ENCODE measurements at regions not wholly inside any gene's neighbourhood (a gene's known extent, or its start where the extent isn't known, plus 50 kb on each side); places are given as distances from the start of the nearest gene placed in this dataset.

GRCh38 chr15:37586011-37586583 is 348.3 kb upstream of the TMCO5A start:
- DNase-seq: no peak

GRCh38 chr15:37586976-37587375 is 347.5 kb upstream of the TMCO5A start:
- no peak for DNase-seq

- DNase-seq: no peak
Observed at GRCh38 chr15:37594417-37594816, 340.0 kb upstream of the TMCO5A start.

- DNase-seq: no peak
Observed at GRCh38 chr15:37595426-37595970, 338.9 kb upstream of the TMCO5A start.

GRCh38 chr15:37599156-37599555 is 335.3 kb upstream of the TMCO5A start:
- DNase-seq: no peak

GRCh38 chr15:37616215-37616614 is 318.2 kb upstream of the TMCO5A start:
- no peak for DNase-seq

- DNase-seq: no peak
Observed at GRCh38 chr15:37618353-37618752, 316.1 kb upstream of the TMCO5A start.

GRCh38 chr15:37619358-37620042 is 314.9 kb upstream of the TMCO5A start:
- no peak for DNase-seq

- no peak for DNase-seq
Observed at GRCh38 chr15:37625576-37625975, 308.9 kb upstream of the TMCO5A start.

GRCh38 chr15:37628507-37628906 is 305.9 kb upstream of the TMCO5A start:
- no peak for DNase-seq

- no peak for DNase-seq
Observed at GRCh38 chr15:37636736-37637135, 297.7 kb upstream of the TMCO5A start.

- DNase-seq: no peak
Observed at GRCh38 chr15:37638116-37638515, 296.3 kb upstream of the TMCO5A start.

- DNase-seq: no peak
Observed at GRCh38 chr15:37638691-37639090, 295.7 kb upstream of the TMCO5A start.

GRCh38 chr15:37652646-37653417 is 281.6 kb upstream of the TMCO5A start:
- DNase-seq: no peak

- no peak for DNase-seq
Observed at GRCh38 chr15:37678124-37678523, 256.3 kb upstream of the TMCO5A start.

GRCh38 chr15:37679627-37680026 is 254.8 kb upstream of the TMCO5A start:
- no peak for DNase-seq

- DNase-seq: no peak
Observed at GRCh38 chr15:37682304-37682703, 252.1 kb upstream of the TMCO5A start.

- no peak for DNase-seq
Observed at GRCh38 chr15:37691911-37692310, 242.5 kb upstream of the TMCO5A start.

- no peak for DNase-seq
Observed at GRCh38 chr15:37693926-37694325, 240.5 kb upstream of the TMCO5A start.

GRCh38 chr15:37695719-37696118 is 238.7 kb upstream of the TMCO5A start:
- DNase-seq: no peak

- no peak for DNase-seq
Observed at GRCh38 chr15:37698679-37699078, 235.8 kb upstream of the TMCO5A start.

- no peak for DNase-seq
Observed at GRCh38 chr15:37701230-37701629, 233.2 kb upstream of the TMCO5A start.

- no peak for DNase-seq
Observed at GRCh38 chr15:37709669-37710068, 224.8 kb upstream of the TMCO5A start.

- no peak for DNase-seq
Observed at GRCh38 chr15:37715101-37715500, 219.3 kb upstream of the TMCO5A start.
